SK-N-SH treated with all-trans-retinoic acid at 6 μM for 48 hours (cell line): ENCODE measurements at regions not wholly inside any gene's neighbourhood (a gene's known extent, or its start where the extent isn't known, plus 50 kb on each side); places are given as distances from the start of the nearest gene placed in this dataset.

Experiments used
- ATAC-seq: fragments of 200-7000 bp; cut with Tn5 transposase; 3 replicates; pipeline ENCODE4 v1.9.1; 2020; ENCODE audit warnings: mild to moderate bottlenecking, moderate library complexity
- ARNTL ChIP-seq: fragments of 450-650 bp; formaldehyde crosslinking; IDR thresholded peaks from 2 replicates; pipeline ENCODE4 v1.5.0; 2020; ENCODE audit warnings: low read depth, mild to moderate bottlenecking, moderate library complexity, borderline replicate concordance
- BACH2 ChIP-seq: fragments of 250-450 bp; sonication (Bioruptor Pico); IDR thresholded peaks from 2 replicates; pipeline ENCODE4 v1.9.0; 2021; ENCODE audit warnings: mild to moderate bottlenecking, borderline replicate concordance
- CSDC2 ChIP-seq: fragments of 250-450 bp; sonication (Bioruptor Pico); IDR thresholded peaks from 2 replicates; pipeline ENCODE4 v1.5.0; 2020; ENCODE audit warnings: mild to moderate bottlenecking, moderate library complexity
- ESRRG ChIP-seq: fragments of 250-450 bp; sonication (Bioruptor Pico); IDR thresholded peaks from 2 replicates; pipeline ENCODE4 v1.6.1; 2021; ENCODE audit warnings: mild to moderate bottlenecking
- GLIS3 ChIP-seq: fragments of 250-450 bp; sonication (Bioruptor Pico); IDR thresholded peaks from 2 replicates; pipeline ENCODE4 v1.5.0; 2020; ENCODE audit warnings: mild to moderate bottlenecking, moderate library complexity
- ISL1 ChIP-seq: fragments of 250-450 bp; sonication (Bioruptor Pico); IDR thresholded peaks from 2 replicates; pipeline ENCODE4 v2.1.2; 2022; ENCODE audit warnings: mild to moderate bottlenecking, moderate library complexity
- OSR1 ChIP-seq: fragments of 250-450 bp; sonication (Bioruptor Pico); IDR thresholded peaks from 2 replicates; pipeline ENCODE4 v1.8.0; 2022; ENCODE audit warnings: moderate library complexity, mild to moderate bottlenecking, inconsistent platforms
- PPARA ChIP-seq: fragments of 250-450 bp; sonication (Bioruptor Pico); IDR thresholded peaks from 2 replicates; pipeline ENCODE4 v1.5.0; 2020; ENCODE audit warnings: mild to moderate bottlenecking, borderline replicate concordance
- RARB ChIP-seq: fragments of 250-450 bp; sonication (Bioruptor Pico); IDR thresholded peaks from 2 replicates; pipeline ENCODE4 v1.8.0; 2021; ENCODE audit warnings: mild to moderate bottlenecking, moderate library complexity
- SNAI2 ChIP-seq: fragments of 250-450 bp; sonication (Bioruptor Pico); IDR thresholded peaks from 2 replicates; pipeline ENCODE4 v1.5.0; 2020; ENCODE audit warnings: mild to moderate bottlenecking, moderate library complexity
- TCF4 ChIP-seq: fragments of 250-450 bp; sonication (Bioruptor Pico); IDR thresholded peaks from 2 replicates; pipeline ENCODE4 v1.8.0; 2021; ENCODE audit warnings: mild to moderate bottlenecking, moderate library complexity, borderline replicate concordance
- TOX ChIP-seq: fragments of 250-450 bp; sonication (Bioruptor Pico); IDR thresholded peaks from 2 replicates; pipeline ENCODE4 v1.8.0; 2021; ENCODE audit warnings: mild to moderate bottlenecking, moderate library complexity, borderline replicate concordance
- ZC3H10 ChIP-seq: fragments of 250-450 bp; sonication (Bioruptor Pico); IDR thresholded peaks from 2 replicates; pipeline ENCODE4 v1.5.1; 2021; ENCODE audit warnings: mild to moderate bottlenecking, moderate library complexity
- ZFP3 ChIP-seq: fragments of 250-450 bp; sonication (Bioruptor Pico); IDR thresholded peaks from 2 replicates; pipeline ENCODE4 v1.5.0; 2020; ENCODE audit warnings: mild to moderate bottlenecking, moderate library complexity
- ZFP30 ChIP-seq: fragments of 450-650 bp; formaldehyde crosslinking; IDR thresholded peaks from 2 replicates; pipeline ENCODE4 v1.5.0; 2022; ENCODE audit warnings: mild to moderate bottlenecking, moderate library complexity
- ZNF565 ChIP-seq: fragments of 450-650 bp; formaldehyde crosslinking; conservative IDR thresholded peaks from 2 replicates; pipeline ENCODE4 v1.5.0; 2020; ENCODE audit warnings: low read depth, mild to moderate bottlenecking, moderate library complexity
- ZNF8 ChIP-seq: fragments of 450-650 bp; formaldehyde crosslinking; IDR thresholded peaks from 2 replicates; pipeline ENCODE4 v1.5.0; 2020; ENCODE audit warnings: mild to moderate bottlenecking, moderate library complexity
- TF ChIP-seq, protein P1 (sequence below): fragments of 250-450 bp; sonication (Bioruptor Pico); IDR thresholded peaks from 2 replicates; pipeline ENCODE4 v1.5.1; 2021; ENCODE audit warnings: mild to moderate bottlenecking, moderate library complexity
- TF ChIP-seq, protein P2 (sequence below): fragments of 250-450 bp; sonication (Bioruptor Pico); IDR thresholded peaks from 2 replicates; pipeline ENCODE4 v1.5.1; 2020; ENCODE audit warnings: low read depth, mild to moderate bottlenecking, moderate library complexity
- TF ChIP-seq, protein P3 (sequence below): fragments of 250-450 bp; sonication (Bioruptor Pico); IDR thresholded peaks from 2 replicates; pipeline ENCODE4 v1.5.0; 2020; ENCODE audit warnings: mild to moderate bottlenecking, moderate library complexity
- TF ChIP-seq, protein P4 (sequence below): fragments of 250-450 bp; sonication (Bioruptor Pico); IDR thresholded peaks from 2 replicates; pipeline ENCODE4 v1.8.0; 2021; ENCODE audit warnings: low read depth, mild to moderate bottlenecking, moderate library complexity, borderline replicate concordance
- TF ChIP-seq, protein P5 (sequence below): fragments of 250-450 bp; sonication (Bioruptor Pico); IDR thresholded peaks from 2 replicates; pipeline ENCODE4 v1.8.0; 2020; ENCODE audit warnings: mild to moderate bottlenecking, moderate library complexity, borderline replicate concordance

DNA sequence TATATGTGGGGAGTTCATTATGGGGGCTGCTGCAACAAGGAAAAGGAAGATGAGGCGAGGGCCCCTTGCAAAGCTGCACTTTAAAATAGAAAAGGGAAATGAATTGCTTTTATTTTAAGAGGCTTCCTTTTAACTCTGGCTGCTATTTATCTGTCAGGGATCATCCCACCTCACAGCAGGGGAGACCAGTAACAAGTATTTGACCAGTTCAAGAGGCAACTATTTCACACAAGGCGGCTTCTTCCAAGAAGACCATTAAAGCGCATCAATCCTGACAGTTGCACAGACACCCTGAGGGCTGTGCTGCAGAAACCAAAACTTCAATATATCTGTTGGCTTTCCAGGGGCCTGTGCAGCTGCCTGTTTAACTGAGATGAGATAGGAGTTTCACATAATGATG is 1009.2 kb downstream of the SORCS3 start:
- no peak for ATAC-seq
- TF ChIP-seq PPARA (CRISPR knock-in tag) (no peak), ZFP3 (no peak), CSDC2 (no peak), ISL1 (no peak), ESRRG (CRISPR knock-in tag) (no peak), TCF4 (CRISPR knock-in tag) (no peak), ARNTL (no peak), TOX (no peak), ZC3H10 (CRISPR knock-in tag) (no peak), BACH2 (no peak), RARB (CRISPR knock-in tag) (no peak), ZFP30 (no peak), GLIS3 (CRISPR knock-in tag) (no peak), ZNF565 (CRISPR knock-in tag) (no peak), ZNF8 (no peak), OSR1 (CRISPR knock-in tag) (no peak)
- TF ChIP-seq, protein P1, sequence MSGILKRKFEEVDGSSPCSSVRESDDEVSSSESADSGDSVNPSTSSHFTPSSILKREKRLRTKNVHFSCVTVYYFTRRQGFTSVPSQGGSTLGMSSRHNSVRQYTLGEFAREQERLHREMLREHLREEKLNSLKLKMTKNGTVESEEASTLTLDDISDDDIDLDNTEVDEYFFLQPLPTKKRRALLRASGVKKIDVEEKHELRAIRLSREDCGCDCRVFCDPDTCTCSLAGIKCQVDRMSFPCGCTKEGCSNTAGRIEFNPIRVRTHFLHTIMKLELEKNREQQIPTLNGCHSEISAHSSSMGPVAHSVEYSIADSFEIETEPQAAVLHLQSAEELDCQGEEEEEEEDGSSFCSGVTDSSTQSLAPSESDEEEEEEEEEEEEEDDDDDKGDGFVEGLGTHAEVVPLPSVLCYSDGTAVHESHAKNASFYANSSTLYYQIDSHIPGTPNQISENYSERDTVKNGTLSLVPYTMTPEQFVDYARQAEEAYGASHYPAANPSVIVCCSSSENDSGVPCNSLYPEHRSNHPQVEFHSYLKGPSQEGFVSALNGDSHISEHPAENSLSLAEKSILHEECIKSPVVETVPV (CRISPR knock-in tag) = no peak
- TF ChIP-seq, protein P2, sequence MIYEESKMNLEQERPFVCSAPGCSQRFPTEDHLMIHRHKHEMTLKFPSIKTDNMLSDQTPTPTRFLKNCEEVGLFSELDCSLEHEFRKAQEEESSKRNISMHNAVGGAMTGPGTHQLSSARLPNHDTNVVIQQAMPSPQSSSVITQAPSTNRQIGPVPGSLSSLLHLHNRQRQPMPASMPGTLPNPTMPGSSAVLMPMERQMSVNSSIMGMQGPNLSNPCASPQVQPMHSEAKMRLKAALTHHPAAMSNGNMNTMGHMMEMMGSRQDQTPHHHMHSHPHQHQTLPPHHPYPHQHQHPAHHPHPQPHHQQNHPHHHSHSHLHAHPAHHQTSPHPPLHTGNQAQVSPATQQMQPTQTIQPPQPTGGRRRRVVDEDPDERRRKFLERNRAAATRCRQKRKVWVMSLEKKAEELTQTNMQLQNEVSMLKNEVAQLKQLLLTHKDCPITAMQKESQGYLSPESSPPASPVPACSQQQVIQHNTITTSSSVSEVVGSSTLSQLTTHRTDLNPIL = no peak
- TF ChIP-seq, protein P3, sequence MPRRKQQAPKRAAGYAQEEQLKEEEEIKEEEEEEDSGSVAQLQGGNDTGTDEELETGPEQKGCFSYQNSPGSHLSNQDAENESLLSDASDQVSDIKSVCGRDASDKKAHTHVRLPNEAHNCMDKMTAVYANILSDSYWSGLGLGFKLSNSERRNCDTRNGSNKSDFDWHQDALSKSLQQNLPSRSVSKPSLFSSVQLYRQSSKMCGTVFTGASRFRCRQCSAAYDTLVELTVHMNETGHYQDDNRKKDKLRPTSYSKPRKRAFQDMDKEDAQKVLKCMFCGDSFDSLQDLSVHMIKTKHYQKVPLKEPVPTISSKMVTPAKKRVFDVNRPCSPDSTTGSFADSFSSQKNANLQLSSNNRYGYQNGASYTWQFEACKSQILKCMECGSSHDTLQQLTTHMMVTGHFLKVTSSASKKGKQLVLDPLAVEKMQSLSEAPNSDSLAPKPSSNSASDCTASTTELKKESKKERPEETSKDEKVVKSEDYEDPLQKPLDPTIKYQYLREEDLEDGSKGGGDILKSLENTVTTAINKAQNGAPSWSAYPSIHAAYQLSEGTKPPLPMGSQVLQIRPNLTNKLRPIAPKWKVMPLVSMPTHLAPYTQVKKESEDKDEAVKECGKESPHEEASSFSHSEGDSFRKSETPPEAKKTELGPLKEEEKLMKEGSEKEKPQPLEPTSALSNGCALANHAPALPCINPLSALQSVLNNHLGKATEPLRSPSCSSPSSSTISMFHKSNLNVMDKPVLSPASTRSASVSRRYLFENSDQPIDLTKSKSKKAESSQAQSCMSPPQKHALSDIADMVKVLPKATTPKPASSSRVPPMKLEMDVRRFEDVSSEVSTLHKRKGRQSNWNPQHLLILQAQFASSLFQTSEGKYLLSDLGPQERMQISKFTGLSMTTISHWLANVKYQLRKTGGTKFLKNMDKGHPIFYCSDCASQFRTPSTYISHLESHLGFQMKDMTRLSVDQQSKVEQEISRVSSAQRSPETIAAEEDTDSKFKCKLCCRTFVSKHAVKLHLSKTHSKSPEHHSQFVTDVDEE (CRISPR knock-in tag) = no peak
- TF ChIP-seq, protein P4, sequence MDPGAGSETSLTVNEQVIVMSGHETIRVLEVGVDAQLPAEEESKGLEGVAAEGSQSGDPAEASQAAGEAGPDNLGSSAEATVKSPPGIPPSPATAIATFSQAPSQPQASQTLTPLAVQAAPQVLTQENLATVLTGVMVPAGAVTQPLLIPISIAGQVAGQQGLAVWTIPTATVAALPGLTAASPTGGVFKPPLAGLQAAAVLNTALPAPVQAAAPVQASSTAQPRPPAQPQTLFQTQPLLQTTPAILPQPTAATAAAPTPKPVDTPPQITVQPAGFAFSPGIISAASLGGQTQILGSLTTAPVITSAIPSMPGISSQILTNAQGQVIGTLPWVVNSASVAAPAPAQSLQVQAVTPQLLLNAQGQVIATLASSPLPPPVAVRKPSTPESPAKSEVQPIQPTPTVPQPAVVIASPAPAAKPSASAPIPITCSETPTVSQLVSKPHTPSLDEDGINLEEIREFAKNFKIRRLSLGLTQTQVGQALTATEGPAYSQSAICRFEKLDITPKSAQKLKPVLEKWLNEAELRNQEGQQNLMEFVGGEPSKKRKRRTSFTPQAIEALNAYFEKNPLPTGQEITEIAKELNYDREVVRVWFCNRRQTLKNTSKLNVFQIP (CRISPR knock-in tag) = no peak

DNA sequence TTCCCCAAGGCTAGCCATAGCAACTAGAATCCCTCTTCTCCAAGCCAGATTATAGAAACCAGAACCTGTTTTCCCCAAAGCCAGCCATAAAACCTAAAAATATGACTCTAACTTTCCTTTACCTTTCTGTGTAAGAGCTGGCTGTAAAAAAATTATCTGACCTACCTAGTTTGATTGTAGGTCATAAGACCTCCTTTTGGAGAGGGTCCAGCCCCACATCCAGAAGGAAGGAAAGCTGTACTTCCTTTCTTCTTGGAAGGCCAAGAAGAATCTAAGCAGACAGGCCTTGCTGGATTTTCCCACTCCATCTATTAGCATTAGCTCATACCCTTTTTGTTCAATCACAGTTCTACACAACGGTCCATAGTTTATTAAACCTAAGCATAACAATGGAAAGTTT is 1006.3 kb downstream of the SORCS3 start:
- no peak for ATAC-seq
- TF ChIP-seq SNAI2 (CRISPR knock-in tag) (no peak), ISL1 (no peak)
- TF ChIP-seq, all 23 proteins: peak for 0

DNA sequence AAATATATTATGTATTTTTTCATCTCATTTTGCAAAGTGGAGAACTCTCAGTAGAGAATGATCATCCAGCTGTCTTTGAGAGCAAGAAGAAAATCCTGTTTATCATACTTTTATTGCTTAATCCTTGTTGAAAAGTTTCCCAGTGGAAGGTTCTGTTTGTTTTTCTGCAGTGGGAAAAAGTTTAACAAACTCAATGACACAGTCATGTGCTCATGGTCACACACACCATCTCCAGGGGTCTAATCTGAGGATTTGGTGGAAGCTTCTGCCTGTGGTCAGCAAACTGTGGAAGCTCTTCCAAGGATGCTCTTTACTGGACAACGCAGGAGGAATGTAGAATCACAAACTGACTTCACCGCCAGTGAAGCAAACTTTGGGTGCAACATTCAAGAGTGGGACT is 1003.9 kb downstream of the SORCS3 start:
- TF ChIP-seq GLIS3 (CRISPR knock-in tag) (no peak), ZFP3 (no peak), ZNF8 (no peak), ZNF565 (CRISPR knock-in tag) (no peak), ARNTL (no peak), CSDC2 (no peak), BACH2 (no peak)
- TF ChIP-seq, protein P5, sequence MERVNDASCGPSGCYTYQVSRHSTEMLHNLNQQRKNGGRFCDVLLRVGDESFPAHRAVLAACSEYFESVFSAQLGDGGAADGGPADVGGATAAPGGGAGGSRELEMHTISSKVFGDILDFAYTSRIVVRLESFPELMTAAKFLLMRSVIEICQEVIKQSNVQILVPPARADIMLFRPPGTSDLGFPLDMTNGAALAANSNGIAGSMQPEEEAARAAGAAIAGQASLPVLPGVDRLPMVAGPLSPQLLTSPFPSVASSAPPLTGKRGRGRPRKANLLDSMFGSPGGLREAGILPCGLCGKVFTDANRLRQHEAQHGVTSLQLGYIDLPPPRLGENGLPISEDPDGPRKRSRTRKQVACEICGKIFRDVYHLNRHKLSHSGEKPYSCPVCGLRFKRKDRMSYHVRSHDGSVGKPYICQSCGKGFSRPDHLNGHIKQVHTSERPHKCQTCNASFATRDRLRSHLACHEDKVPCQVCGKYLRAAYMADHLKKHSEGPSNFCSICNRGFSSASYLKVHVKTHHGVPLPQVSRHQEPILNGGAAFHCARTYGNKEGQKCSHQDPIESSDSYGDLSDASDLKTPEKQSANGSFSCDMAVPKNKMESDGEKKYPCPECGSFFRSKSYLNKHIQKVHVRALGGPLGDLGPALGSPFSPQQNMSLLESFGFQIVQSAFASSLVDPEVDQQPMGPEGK = no peak
- TF ChIP-seq, protein P2 = no peak
- TF ChIP-seq, protein P4 (CRISPR knock-in tag) = no peak
- ATAC-seq = no peak
